VCaP (cell line): ENCODE measurements at regions not wholly inside any gene's neighbourhood (a gene's known extent, or its start where the extent isn't known, plus 50 kb on each side); places are given as distances from the start of the nearest gene placed in this dataset.

ENCODE experiments used
- H3K27ac ChIP-seq: fragments of 450-650 bp; 2 replicates; pipeline ENCODE4 v1.5.1; 2017
- TF ChIP-seq, protein P1 (sequence below): fragments of 450-650 bp; conservative IDR thresholded peaks from 2 replicates; pipeline ENCODE4 v1.5.1; 2017; ENCODE audit warnings: mild to moderate bottlenecking, moderate library complexity

DNA sequence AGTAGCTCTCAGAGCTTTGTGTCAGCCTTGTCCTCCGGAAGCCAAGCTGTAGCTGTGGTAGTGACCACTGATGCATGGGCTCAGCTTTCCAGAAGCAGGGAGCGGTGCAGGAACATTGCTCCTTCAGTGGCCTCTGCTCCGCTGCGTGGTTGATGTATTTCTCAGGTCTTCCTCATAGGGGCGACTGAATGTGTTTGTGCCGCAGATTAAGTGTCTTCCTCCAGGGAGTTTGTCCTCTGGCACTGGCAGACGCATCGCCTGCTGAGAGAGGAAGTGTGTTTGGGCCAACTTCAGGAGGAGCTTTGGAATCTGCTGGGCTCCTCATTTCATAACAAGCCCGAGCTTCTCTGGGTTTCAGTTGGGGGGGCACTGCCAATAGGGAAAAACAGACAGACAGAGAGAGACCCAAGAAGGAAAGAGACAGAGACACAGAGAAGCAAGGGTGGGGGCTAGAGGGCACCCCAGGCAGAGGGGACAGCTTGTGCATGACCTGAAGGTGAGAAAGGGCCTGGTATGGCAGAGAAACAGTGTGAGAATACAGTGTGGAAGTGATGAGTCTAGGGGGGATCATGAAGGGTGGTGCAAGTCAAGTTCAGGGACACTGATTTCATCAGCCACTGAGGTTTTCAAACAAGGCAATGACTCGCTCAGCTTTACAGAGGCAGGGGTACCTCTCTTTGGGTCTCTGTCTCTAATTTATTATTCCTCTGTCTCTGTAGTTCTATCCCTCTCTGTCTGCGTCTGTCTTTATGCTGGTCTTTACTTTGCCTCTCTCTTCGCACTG lies 69.4 kb upstream of the PRIMA1 start:
- TF ChIP-seq, protein P1, sequence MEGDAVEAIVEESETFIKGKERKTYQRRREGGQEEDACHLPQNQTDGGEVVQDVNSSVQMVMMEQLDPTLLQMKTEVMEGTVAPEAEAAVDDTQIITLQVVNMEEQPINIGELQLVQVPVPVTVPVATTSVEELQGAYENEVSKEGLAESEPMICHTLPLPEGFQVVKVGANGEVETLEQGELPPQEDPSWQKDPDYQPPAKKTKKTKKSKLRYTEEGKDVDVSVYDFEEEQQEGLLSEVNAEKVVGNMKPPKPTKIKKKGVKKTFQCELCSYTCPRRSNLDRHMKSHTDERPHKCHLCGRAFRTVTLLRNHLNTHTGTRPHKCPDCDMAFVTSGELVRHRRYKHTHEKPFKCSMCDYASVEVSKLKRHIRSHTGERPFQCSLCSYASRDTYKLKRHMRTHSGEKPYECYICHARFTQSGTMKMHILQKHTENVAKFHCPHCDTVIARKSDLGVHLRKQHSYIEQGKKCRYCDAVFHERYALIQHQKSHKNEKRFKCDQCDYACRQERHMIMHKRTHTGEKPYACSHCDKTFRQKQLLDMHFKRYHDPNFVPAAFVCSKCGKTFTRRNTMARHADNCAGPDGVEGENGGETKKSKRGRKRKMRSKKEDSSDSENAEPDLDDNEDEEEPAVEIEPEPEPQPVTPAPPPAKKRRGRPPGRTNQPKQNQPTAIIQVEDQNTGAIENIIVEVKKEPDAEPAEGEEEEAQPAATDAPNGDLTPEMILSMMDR = no peak
- no peak overlapping the region for H3K27ac ChIP-seq

DNA sequence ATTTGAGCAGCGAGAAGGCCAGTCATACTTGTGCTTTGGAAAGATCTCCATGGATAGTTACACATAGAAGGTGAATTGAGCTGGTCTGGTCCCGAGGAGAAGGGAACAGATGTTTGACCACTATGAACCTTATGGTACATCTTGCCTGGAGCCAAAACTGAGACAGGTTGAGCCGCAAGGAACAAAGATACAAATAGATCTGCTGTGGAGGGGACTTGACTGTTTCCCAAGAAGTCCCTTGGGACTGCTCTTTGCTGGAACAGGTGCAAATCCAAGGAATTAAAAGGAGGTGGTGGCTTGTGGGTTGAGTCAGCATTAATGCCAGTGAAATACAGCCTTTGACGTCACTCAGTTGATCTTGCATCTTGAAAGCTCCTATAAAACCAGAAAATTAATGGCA lies 68.8 kb upstream of the PRIMA1 start:
- TF ChIP-seq, protein P1 = no peak
- H3K27ac ChIP-seq = no peak overlapping the region

DNA sequence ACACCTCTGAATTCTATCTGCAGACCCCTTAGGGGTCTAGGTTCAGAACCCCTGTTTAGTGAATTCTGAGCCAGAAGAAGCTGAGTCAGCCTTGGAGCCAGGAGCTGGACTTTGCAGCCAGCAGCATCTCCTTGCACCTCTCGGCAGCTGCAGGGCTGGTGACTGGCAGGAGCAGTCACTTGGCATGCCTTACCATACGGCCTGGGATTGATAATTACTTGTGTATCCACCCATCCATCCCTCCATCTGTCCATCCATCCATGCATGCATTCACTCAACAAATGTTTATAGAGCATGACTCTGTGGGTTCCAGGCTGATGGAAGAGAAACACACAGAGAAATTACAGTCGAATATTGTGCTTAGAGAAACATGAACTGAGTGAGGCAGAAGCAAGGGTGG lies 67.5 kb upstream of the PRIMA1 start:
- TF ChIP-seq, protein P1 = no peak
- no peak overlapping the region for H3K27ac ChIP-seq

DNA sequence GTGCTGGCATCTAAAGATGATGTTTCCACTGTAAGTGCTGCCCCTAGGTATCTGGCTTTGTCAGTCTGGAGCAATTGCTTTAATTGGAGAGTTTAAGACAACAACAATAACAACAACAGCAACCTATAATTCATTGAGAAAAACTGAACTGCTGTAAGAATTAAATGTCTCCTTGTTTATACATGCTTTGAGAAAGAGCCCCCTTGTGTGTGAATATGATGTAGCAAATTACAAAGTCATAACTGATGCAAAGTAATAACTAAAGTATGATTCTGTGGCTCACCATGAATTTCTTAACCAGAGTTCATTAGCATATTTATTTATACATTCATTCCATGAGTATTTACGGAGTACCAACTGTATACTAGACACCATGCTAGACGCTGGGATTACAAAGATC lies 59.2 kb upstream of the PRIMA1 start:
- no peak overlapping the region for H3K27ac ChIP-seq
- TF ChIP-seq, protein P1 = 0 out of 2 replicates have a peak, but pooled peaks have one; percentile 7

DNA sequence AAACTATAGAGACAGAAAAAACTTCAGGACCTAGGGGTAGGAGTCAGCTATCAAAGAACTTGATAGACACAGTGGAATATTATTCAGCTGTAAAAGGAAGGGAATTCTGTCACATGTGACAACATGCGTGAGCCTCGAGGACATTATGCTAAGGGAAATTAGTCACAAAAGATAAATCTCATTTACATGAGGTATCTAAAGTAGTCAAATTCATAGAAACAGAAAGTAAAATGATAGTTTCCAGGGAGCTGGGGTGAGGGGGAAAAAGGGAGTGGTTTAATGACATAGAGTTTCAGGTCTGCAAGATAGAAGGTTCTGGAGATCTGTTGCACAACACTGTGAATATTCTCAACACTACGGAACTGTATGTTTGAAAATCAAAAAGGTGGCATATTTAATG lies 50.0 kb upstream of the PRIMA1 start:
- H3K27ac ChIP-seq = no peak overlapping the region
- TF ChIP-seq, protein P1 = no peak
